Glutamatergic neuron (in vitro differentiated cells): ENCODE measurements at regions not wholly inside any gene's neighbourhood (a gene's known extent, or its start where the extent isn't known, plus 50 kb on each side); places are given as distances from the start of the nearest gene placed in this dataset.

Source experiments
- DNase-seq: peaks from one replicate; pipeline ENCODE4 v3.0.0; 2022
- H3K27ac Mint-ChIP-seq: one replicate; pipeline ENCODE4 v1.8.0; 2020; ENCODE audit warnings: mild to moderate bottlenecking, mixed read lengths, inconsistent platforms; ENCODE audit not compliant: unreplicated experiment
- H3K27me3 Mint-ChIP-seq: one replicate; pipeline ENCODE4 v1.8.0; 2020; ENCODE audit warnings: mild to moderate bottlenecking, moderate library complexity, mixed read lengths, inconsistent platforms; ENCODE audit not compliant: unreplicated experiment
- H3K36me3 Mint-ChIP-seq: one replicate; pipeline ENCODE4 v1.8.0; 2020; ENCODE audit warnings: mild to moderate bottlenecking, mixed read lengths, inconsistent platforms; ENCODE audit not compliant: unreplicated experiment
- H3K4me1 Mint-ChIP-seq: one replicate; pipeline ENCODE4 v1.8.0; 2020; ENCODE audit warnings: mild to moderate bottlenecking, low read depth, mixed read lengths, inconsistent platforms; ENCODE audit not compliant: unreplicated experiment
- H3K4me3 Mint-ChIP-seq: one replicate; pipeline ENCODE4 v1.8.0; 2020; ENCODE audit warnings: mild to moderate bottlenecking, mixed read lengths, inconsistent platforms; ENCODE audit not compliant: unreplicated experiment
- H3K9me3 Mint-ChIP-seq: one replicate; pipeline ENCODE4 v1.8.0; 2020; ENCODE audit warnings: mild to moderate bottlenecking, moderate library complexity, mixed read lengths, inconsistent platforms; ENCODE audit not compliant: unreplicated experiment
- TF ChIP-seq, protein P1 (sequence below): fragments of 200-600 bp; sonication (generic); IDR thresholded peaks from one replicate; pipeline ENCODE4 v1.5.0; 2021; ENCODE audit not compliant: partially characterized antibody, unreplicated experiment

GRCh38 chr6:19669206-19669605, 168.0 kb upstream of the ID4 start:
- TF ChIP-seq, protein P1, sequence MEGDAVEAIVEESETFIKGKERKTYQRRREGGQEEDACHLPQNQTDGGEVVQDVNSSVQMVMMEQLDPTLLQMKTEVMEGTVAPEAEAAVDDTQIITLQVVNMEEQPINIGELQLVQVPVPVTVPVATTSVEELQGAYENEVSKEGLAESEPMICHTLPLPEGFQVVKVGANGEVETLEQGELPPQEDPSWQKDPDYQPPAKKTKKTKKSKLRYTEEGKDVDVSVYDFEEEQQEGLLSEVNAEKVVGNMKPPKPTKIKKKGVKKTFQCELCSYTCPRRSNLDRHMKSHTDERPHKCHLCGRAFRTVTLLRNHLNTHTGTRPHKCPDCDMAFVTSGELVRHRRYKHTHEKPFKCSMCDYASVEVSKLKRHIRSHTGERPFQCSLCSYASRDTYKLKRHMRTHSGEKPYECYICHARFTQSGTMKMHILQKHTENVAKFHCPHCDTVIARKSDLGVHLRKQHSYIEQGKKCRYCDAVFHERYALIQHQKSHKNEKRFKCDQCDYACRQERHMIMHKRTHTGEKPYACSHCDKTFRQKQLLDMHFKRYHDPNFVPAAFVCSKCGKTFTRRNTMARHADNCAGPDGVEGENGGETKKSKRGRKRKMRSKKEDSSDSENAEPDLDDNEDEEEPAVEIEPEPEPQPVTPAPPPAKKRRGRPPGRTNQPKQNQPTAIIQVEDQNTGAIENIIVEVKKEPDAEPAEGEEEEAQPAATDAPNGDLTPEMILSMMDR: no peak
- H3K9me3 Mint-ChIP-seq: no peaks in the 10 kb centered on the region
- no peaks in the 10 kb centered on the region for H3K27me3 Mint-ChIP-seq
- no peak overlapping the region for H3K4me3 Mint-ChIP-seq
- no peak for DNase-seq
- peaks cover 4% of the 10 kb centered on the region for H3K4me1 Mint-ChIP-seq
- H3K27ac Mint-ChIP-seq: no peak overlapping the region
- H3K36me3 Mint-ChIP-seq: no peaks in the 10 kb centered on the region

DNA sequence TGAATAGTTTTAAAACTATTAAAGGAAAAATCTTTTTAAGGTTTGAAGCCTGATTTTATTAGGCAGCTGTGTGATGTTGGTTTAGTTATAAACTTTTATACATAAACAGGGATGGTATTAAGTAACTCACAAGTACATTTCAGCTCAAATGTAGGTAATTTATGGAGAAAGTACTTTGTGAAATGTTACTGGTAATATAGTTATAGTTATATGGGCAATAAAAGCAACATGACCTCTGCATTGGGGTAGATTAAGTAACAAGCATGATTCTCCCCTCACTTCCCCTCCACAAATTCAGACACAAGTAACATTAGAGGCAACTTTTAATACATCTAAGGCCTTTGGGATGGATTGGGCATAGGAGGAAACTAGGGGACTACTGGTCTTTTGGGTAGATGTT, 154.3 kb upstream of the ID4 start:
- Mint-ChIP-seq H3K36me3 (no peaks in the 10 kb centered on the region), H3K9me3 (no peaks in the 10 kb centered on the region), H3K4me3 (no peak overlapping the region), H3K4me1 (no peaks in the 10 kb centered on the region), H3K27ac (no peak overlapping the region), H3K27me3 (no peaks in the 10 kb centered on the region)
- TF ChIP-seq, protein P1: no peak
- DNase-seq: no peak

DNA sequence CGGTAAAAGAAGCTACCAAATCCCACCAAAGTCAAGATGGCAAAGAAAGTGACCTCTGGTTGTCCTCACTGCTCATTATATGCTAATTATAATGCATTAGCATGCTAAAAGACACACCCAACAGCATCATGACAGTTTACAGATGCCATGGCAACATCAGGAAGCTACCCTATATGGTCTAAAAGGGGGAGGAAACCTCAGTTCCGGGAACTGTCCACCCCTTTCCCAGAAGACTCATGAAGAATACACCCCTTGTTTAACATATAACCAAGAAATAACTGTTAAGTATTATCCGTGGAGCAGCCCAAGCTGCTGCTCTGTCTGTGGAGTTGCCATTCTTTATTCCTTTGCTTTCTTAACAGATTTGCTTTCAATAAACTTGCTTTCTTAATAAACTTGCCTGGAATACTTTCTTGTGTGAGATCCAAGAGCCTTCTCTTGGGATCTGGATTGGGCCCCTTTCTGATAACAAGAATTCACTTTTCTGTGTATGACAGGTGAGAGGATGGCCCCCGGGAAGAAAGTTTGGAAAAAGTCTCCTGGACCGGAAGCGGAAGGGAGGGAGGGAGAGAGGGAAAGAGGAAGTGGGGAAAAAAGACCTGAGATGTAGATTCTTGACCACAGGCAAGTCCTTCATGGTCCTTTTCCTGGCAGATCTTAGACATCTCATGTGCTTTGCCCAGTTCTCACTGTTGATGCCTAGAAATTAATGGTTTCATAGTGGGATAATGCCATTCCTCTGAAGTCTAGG, 146.7 kb upstream of the ID4 start:
- Mint-ChIP-seq H3K4me1 (peaks cover 5% of the 10 kb centered on the region), H3K27ac (no peak overlapping the region), H3K9me3 (no peaks in the 10 kb centered on the region), H3K36me3 (no peaks in the 10 kb centered on the region), H3K4me3 (peak overlapping the region; percentile 82), H3K27me3 (no peaks in the 10 kb centered on the region)
- no peak for DNase-seq
- TF ChIP-seq, protein P1: no peak

GRCh38 chr6:19691465-19692167, 145.6 kb upstream of the ID4 start:
- peak; percentile 42 for DNase-seq
- Mint-ChIP-seq H3K36me3 (no peaks in the 10 kb centered on the region), H3K27ac (no peak overlapping the region), H3K4me1 (peaks cover 5% of the 10 kb centered on the region), H3K27me3 (no peaks in the 10 kb centered on the region), H3K9me3 (no peaks in the 10 kb centered on the region), H3K4me3 (peak overlapping the region; percentile 82)
- TF ChIP-seq, protein P1: no peak

- no peak overlapping the region for H3K27ac Mint-ChIP-seq
- H3K4me1 Mint-ChIP-seq: peaks cover 5% of the 10 kb centered on the region
- no peak for DNase-seq
- H3K4me3 Mint-ChIP-seq: peak overlapping the region; percentile 47
- no peaks in the 10 kb centered on the region for H3K27me3 Mint-ChIP-seq
- no peaks in the 10 kb centered on the region for H3K36me3 Mint-ChIP-seq
- TF ChIP-seq, protein P1: no peak
- H3K9me3 Mint-ChIP-seq: no peaks in the 10 kb centered on the region
Observed at GRCh38 chr6:19692506-19693298, 144.5 kb upstream of the ID4 start.
